LNCAP (cell line): ENCODE measurements at regions not wholly inside any gene's neighbourhood (a gene's known extent, or its start where the extent isn't known, plus 50 kb on each side); places are given as distances from the start of the nearest gene placed in this dataset.

ENCODE experiments used
- CTCF ChIP-seq: fragments of 450-650 bp; IDR thresholded peaks from 2 replicates; pipeline ENCODE4 v1.5.1; 2017; ENCODE audit warnings: mild to moderate bottlenecking

- no peak for TF ChIP-seq CTCF
Measured at GRCh38 chr1:81183553-81183952, 617.2 kb upstream of the ADGRL2 start.

- TF ChIP-seq CTCF = no peak
Measured at GRCh38 chr1:81183051-81183450, 617.7 kb upstream of the ADGRL2 start.

- TF ChIP-seq CTCF = no peak
Measured at GRCh38 chr1:81179242-81179641, 621.5 kb upstream of the ADGRL2 start.

- no peak for TF ChIP-seq CTCF
Measured at GRCh38 chr1:81174811-81175476, 625.8 kb upstream of the ADGRL2 start.

- TF ChIP-seq CTCF = no peak
Measured at GRCh38 chr1:81174052-81174451, 626.7 kb upstream of the ADGRL2 start.

GRCh38 chr1:81172483-81172882 lies 628.3 kb upstream of the ADGRL2 start:
- TF ChIP-seq CTCF = no peak

- TF ChIP-seq CTCF = no peak
Measured at GRCh38 chr1:81170721-81171120, 630.0 kb upstream of the ADGRL2 start.

- no peak for TF ChIP-seq CTCF
Measured at GRCh38 chr1:81165963-81166362, 634.8 kb upstream of the ADGRL2 start.
